GM23338 (cell line): ENCODE measurements at regions not wholly inside any gene's neighbourhood (a gene's known extent, or its start where the extent isn't known, plus 50 kb on each side); places are given as distances from the start of the nearest gene placed in this dataset.

Experiments
- ATAC-seq: fragments of 200-7000 bp; cut with Tn5 transposase; 3 replicates; pipeline ENCODE4 v1.9.1; 2020
- DNase-seq: peaks from one replicate; pipeline ENCODE4 v3.0.0-alpha.2; 2015; ENCODE audit warnings: low spot score
- H2AFZ ChIP-seq: fragments of 200-600 bp; sonication (generic); 2 replicates; pipeline ENCODE4 v1.8.0; 2016; ENCODE audit warnings: antibody characterized with exemption, mild to moderate bottlenecking, moderate library complexity
- H3F3A ChIP-seq: fragments of 200-600 bp; sonication (generic); replicated peaks from 2 replicates; pipeline ENCODE4 v1.8.0; 2017; ENCODE audit warnings: antibody characterized with exemption, mixed run types, low read depth
- H3K27ac ChIP-seq: fragments of 200-600 bp; sonication (generic); 2 replicates; pipeline ENCODE4 v1.6.1; 2016; ENCODE audit warnings: low read depth
- H3K27me3 ChIP-seq: fragments of 200-600 bp; sonication (generic); 2 replicates; pipeline ENCODE4 v1.8.0; 2016; ENCODE audit warnings: mild to moderate bottlenecking, mixed run types, moderate library complexity; ENCODE audit not compliant: insufficient read depth
- H3K36me3 ChIP-seq: fragments of 200-600 bp; sonication (generic); 2 replicates; pipeline ENCODE4 v1.8.0; 2016; ENCODE audit warnings: mild to moderate bottlenecking; ENCODE audit not compliant: insufficient read depth
- H3K4me1 ChIP-seq: fragments of 200-600 bp; sonication (generic); 2 replicates; pipeline ENCODE4 v1.8.0; 2016; ENCODE audit warnings: mild to moderate bottlenecking, moderate library complexity; ENCODE audit not compliant: insufficient read depth
- H3K4me2 ChIP-seq: fragments of 200-600 bp; sonication (generic); 2 replicates; pipeline ENCODE4 v1.7.1; 2017; ENCODE audit warnings: mixed run types
- H3K4me3 ChIP-seq: fragments of 200-600 bp; sonication (generic); 2 replicates; pipeline ENCODE4 v1.6.1; 2016; ENCODE audit warnings: mixed run types
- H3K79me2 ChIP-seq: fragments of 200-600 bp; sonication (generic); replicated peaks from 2 replicates; pipeline ENCODE4 v1.8.0; 2017; ENCODE audit warnings: mild to moderate bottlenecking; ENCODE audit not compliant: insufficient read depth
- H3K9me2 ChIP-seq: fragments of 200-600 bp; sonication (generic); 2 replicates; pipeline ENCODE4 v1.8.0; 2017; ENCODE audit not compliant: insufficient read depth
- H4K20me1 ChIP-seq: fragments of 200-600 bp; sonication (generic); replicated peaks from 2 replicates; pipeline ENCODE4 v1.8.0; 2017; ENCODE audit warnings: mild to moderate bottlenecking; ENCODE audit not compliant: insufficient read depth
- H3K27ac Mint-ChIP-seq: 2 replicates; pipeline ENCODE4 v1.8.0; 2020; ENCODE audit warnings: inconsistent platforms, mild to moderate bottlenecking, moderate library complexity, mixed read lengths
- H3K27me3 Mint-ChIP-seq: 3 replicates; pipeline ENCODE4 v1.8.0; 2022; ENCODE audit warnings: low read depth, mild to moderate bottlenecking, moderate library complexity, mixed read lengths, inconsistent platforms; ENCODE audit not compliant: insufficient read depth, poor library complexity
- H3K36me3 Mint-ChIP-seq: 3 replicates; pipeline ENCODE4 v1.8.0; 2021; ENCODE audit warnings: low read depth, mild to moderate bottlenecking, inconsistent platforms, moderate library complexity, mixed read lengths
- H3K4me1 Mint-ChIP-seq: 3 replicates; pipeline ENCODE4 v1.8.0; 2020; ENCODE audit warnings: mild to moderate bottlenecking, inconsistent platforms, mixed read lengths
- H3K4me3 Mint-ChIP-seq: 3 replicates; pipeline ENCODE4 v1.8.0; 2021; ENCODE audit warnings: moderate library complexity, mild to moderate bottlenecking, inconsistent platforms, mixed read lengths
- H3K9me3 Mint-ChIP-seq: 3 replicates; pipeline ENCODE4 v1.8.0; 2020; ENCODE audit warnings: moderate library complexity, mild to moderate bottlenecking, inconsistent platforms, mixed read lengths
- POLR2AphosphoS5 ChIP-seq: IDR thresholded peaks from 2 replicates; pipeline ENCODE4 v1.6.1; 2016; ENCODE audit warnings: antibody characterized with exemption, low read depth
- ZNF114 ChIP-seq: fragments of 250-450 bp; sonication (Bioruptor Pico); IDR thresholded peaks from 2 replicates; pipeline ENCODE4 v1.5.0; 2020; ENCODE audit warnings: mild to moderate bottlenecking, moderate library complexity
- TF ChIP-seq, protein P1 (sequence below): IDR thresholded peaks from 2 replicates; pipeline ENCODE4 v1.6.1; 2016; ENCODE audit warnings: antibody characterized with exemption
- TF ChIP-seq, protein P2 (sequence below), 2 experiments: fragments of 200-600 bp in 1 of 2; sonication (generic) in 1 of 2; conservative IDR thresholded peaks; 2 replicates each; pipeline versions ENCODE4 v1.5.1 to v1.6.1; 2016 to 2017; ENCODE audit warnings: antibody characterized with exemption in 2 of 2, low read depth in 2 of 2, mild to moderate bottlenecking in 2 of 2, moderate library complexity in 1 of 2

DNA sequence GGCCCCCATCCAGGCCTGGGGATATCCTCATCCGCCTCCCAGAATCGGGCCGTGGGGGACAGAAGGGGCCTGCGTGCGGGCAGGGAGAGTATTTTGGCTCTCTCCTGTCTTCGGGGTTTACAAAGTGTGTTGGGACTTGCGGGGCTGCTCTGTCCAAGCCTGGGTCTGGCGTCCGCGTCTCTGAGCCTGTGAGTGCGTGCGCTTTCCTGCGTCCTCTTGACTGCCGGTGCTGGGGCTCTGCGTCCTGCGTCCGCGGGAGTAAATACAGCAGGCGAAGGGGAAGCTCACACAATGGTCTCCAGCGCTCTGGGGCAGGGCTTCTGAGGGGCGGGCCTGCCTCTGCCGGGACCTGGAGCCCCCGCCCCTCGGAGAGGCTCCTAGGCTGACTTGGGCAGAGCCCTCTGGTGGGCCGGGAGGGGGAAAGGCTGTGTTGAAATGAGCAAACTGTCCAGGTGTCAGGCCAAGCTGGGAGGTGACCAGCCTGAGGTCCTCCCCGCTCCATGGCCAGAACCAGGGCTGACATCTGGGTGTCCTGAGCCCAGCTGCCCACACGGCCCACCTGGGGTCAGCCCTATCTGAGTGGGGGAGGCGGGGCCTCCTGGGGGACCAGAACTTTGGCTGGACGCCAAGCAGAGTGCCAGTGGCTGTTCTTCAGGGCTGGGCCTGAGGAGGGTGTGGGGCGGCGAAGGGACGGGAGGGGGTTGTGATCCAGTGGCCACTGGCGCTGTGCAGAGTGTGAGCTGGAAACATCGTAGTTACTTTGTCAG is 233.6 kb downstream of the SEC14L1 start:
- ATAC-seq = peak; percentile 72
- peak overlapping the region; percentile 99 for H3K4me3 Mint-ChIP-seq

DNA sequence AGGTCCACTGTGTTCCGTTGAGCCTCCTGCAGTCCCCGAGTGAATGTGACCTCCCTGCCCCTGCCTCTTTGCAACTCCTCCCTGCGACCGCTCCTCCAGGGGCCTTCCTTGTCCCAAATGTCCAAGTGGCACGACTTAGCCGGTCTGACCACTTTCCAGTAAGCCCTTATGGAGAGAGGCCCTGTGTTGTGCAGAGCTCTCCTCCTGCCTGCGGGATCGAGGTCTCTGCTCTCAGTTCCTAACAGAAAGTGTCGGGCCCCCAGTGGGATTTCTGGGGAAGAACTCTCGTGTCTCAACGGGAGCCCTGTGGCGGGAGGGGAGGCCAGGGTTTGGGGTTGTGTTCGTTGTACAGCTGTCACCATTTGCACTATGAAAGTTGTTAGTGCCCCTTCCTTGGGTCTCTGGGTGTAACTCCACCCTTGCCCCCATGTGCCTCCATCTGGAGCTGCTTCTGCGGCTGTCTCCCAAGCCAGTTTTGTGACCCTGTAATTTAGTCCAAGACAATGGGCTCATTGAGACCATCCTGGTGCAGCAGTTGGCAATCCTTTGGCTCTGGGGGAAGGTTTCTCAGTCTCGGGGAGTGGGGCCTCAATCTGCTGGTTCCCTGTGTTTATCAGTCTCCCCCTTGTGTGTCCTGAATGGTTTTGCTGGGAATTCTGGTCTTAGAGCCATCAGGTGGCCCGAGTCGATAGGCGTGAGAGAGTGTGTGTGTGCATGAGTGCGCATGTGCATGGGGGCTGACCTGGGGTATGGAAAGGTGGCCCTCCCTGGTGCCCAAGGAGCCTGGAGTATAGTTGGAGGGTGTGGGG is 234.5 kb downstream of the SEC14L1 start:
- Mint-ChIP-seq H3K27ac (peak overlapping the region; percentile 46; the same call in 1 of the 2 replicates), H3K36me3 (no peaks in the 10 kb centered on the region), H3K27me3 (peaks cover 38% of the 10 kb centered on the region), H3K4me1 (peaks cover 77% of the 10 kb centered on the region), H3K4me3 (peak overlapping the region; percentile 99), H3K9me3 (no peaks in the 10 kb centered on the region)
- H3F3A ChIP-seq = 0 out of 2 replicates have a peak, but pooled peaks cover 11% of the 10 kb centered on the region
- H3K4me1 ChIP-seq = peaks cover 54% of the 10 kb centered on the region
- no peak overlapping the region for H2AFZ ChIP-seq
- H3K79me2 ChIP-seq = peaks cover 65% of the 10 kb centered on the region
- H3K36me3 ChIP-seq = no peaks in the 10 kb centered on the region
- H3K4me2 ChIP-seq = peak overlapping the region; percentile 98
- TF ChIP-seq, protein P1, sequence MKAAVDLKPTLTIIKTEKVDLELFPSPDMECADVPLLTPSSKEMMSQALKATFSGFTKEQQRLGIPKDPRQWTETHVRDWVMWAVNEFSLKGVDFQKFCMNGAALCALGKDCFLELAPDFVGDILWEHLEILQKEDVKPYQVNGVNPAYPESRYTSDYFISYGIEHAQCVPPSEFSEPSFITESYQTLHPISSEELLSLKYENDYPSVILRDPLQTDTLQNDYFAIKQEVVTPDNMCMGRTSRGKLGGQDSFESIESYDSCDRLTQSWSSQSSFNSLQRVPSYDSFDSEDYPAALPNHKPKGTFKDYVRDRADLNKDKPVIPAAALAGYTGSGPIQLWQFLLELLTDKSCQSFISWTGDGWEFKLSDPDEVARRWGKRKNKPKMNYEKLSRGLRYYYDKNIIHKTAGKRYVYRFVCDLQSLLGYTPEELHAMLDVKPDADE = no peak
- TF ChIP-seq, protein P2, sequence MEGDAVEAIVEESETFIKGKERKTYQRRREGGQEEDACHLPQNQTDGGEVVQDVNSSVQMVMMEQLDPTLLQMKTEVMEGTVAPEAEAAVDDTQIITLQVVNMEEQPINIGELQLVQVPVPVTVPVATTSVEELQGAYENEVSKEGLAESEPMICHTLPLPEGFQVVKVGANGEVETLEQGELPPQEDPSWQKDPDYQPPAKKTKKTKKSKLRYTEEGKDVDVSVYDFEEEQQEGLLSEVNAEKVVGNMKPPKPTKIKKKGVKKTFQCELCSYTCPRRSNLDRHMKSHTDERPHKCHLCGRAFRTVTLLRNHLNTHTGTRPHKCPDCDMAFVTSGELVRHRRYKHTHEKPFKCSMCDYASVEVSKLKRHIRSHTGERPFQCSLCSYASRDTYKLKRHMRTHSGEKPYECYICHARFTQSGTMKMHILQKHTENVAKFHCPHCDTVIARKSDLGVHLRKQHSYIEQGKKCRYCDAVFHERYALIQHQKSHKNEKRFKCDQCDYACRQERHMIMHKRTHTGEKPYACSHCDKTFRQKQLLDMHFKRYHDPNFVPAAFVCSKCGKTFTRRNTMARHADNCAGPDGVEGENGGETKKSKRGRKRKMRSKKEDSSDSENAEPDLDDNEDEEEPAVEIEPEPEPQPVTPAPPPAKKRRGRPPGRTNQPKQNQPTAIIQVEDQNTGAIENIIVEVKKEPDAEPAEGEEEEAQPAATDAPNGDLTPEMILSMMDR (conservative IDR thresholded peaks at IDR 0.05; ENCODE audit: low read depth in 2 of 2) = no peak
- H3K27me3 ChIP-seq = no peaks in the 10 kb centered on the region
- ATAC-seq = no peak
- peak overlapping the region; percentile 96 for H3K4me3 ChIP-seq
- no peak overlapping the region for H3K27ac ChIP-seq
- H3K9me2 ChIP-seq = no peaks in the 10 kb centered on the region
- H4K20me1 ChIP-seq = peaks cover 37% of the 10 kb centered on the region
- DNase-seq = no peak

More for the DNA sequence above, 233.6 kb downstream of the SEC14L1 start:
- Histone ChIP-seq H3K36me3 (no peaks in the 10 kb centered on the region), H3K4me3 (peak overlapping the region; percentile 96), H3K9me2 (no peaks in the 10 kb centered on the region), H4K20me1 (peaks cover 36% of the 10 kb centered on the region), H3K79me2 (peaks cover 58% of the 10 kb centered on the region), H3K4me1 (peaks cover 47% of the 10 kb centered on the region), H3K27me3 (no peaks in the 10 kb centered on the region), H2AFZ (no peak overlapping the region), H3K27ac (peak overlapping the region; percentile 18; the same call in 1 of the 2 replicates), H3K4me2 (peak overlapping the region; percentile 98), H3F3A (0 out of 2 replicates have a peak, but pooled peaks cover 11% of the 10 kb centered on the region)
- no peaks in the 10 kb centered on the region for H3K36me3 Mint-ChIP-seq
- H3K27ac Mint-ChIP-seq = peak overlapping the region; percentile 92
- TF ChIP-seq ZNF114 = no peak
- TF ChIP-seq POLR2AphosphoS5 = peak; percentile 76
- TF ChIP-seq, protein P2 (conservative IDR thresholded peaks at IDR 0.05; ENCODE audit: low read depth in 2 of 2) = peak in 1 of 2 experiments; percentile 54; a peak in 3 of 4 replicates
- DNase-seq = peak; percentile 92
- peaks cover 70% of the 10 kb centered on the region for H3K4me1 Mint-ChIP-seq
- H3K27me3 Mint-ChIP-seq = peaks cover 41% of the 10 kb centered on the region
- no peaks in the 10 kb centered on the region for H3K9me3 Mint-ChIP-seq
